A673 (cell line): ENCODE measurements at regions not wholly inside any gene's neighbourhood (a gene's known extent, or its start where the extent isn't known, plus 50 kb on each side); places are given as distances from the start of the nearest gene placed in this dataset.
A peak's percentile ranks its signal among the peaks of the same experiment; 100 is the strongest.

Experiments used
- BruUV-seq: library from RNA; stranded (reverse); fragments of 400-500 nt; replicated peaks from 2 replicates; lab custom pipeline; 2021; lab: Mats Ljungman, UMichigan
- CTCF ChIA-PET: fragments of 300-600 bp; sonication (Branson Sonifier 250); formaldehyde crosslinking; loops from one replicate; lab custom pipeline; 2022; ENCODE audit warnings: antibody characterized with exemption; lab: Charles Lee
- POLR2A ChIA-PET: fragments of 300-600 bp; sonication (Branson Sonifier 250); formaldehyde crosslinking; loops from one replicate; lab custom pipeline; 2022; ENCODE audit warnings: antibody characterized with exemption; ENCODE audit not compliant: low non-redundant PET; lab: Charles Lee
- DNase-seq: peaks from one replicate; pipeline ENCODE4 v3.0.0-alpha.2; 2015; ENCODE audit warnings: low spot score
- H3K27ac ChIP-seq: fragments of 200-600 bp; sonication (generic); 2 replicates; pipeline ENCODE4 v1.5.1; 2016; ENCODE audit warnings: mixed run types, low read depth, mild to moderate bottlenecking, mixed read lengths, antibody characterized with exemption, low read length; ENCODE audit not compliant: poor library complexity, severe bottlenecking
- H3K27me3 ChIP-seq: fragments of 200-600 bp; sonication (generic); replicated peaks from 2 replicates; pipeline ENCODE4 v1.6.1; 2017; ENCODE audit warnings: mixed run types, low read depth, mild to moderate bottlenecking, mixed read lengths, antibody characterized with exemption, low read length; ENCODE audit not compliant: insufficient read depth, poor library complexity
- H3K36me3 ChIP-seq: fragments of 200-600 bp; sonication (generic); 2 replicates; pipeline ENCODE4 v1.6.1; 2016; ENCODE audit warnings: mixed run types, mild to moderate bottlenecking, mixed read lengths, antibody characterized with exemption, low read length; ENCODE audit not compliant: insufficient read depth, poor library complexity, severe bottlenecking
- H3K4me1 ChIP-seq: fragments of 200-600 bp; sonication (generic); 2 replicates; pipeline ENCODE4 v1.6.1; 2017; ENCODE audit warnings: mixed run types, mild to moderate bottlenecking, mixed read lengths, antibody characterized with exemption, low read length; ENCODE audit not compliant: insufficient read depth, poor library complexity, severe bottlenecking
- H3K4me3 ChIP-seq: fragments of 200-600 bp; sonication (generic); 2 replicates; pipeline ENCODE4 v1.5.1; 2016; ENCODE audit warnings: low read depth, mixed run types, mild to moderate bottlenecking, mixed read lengths, low read length; ENCODE audit not compliant: poor library complexity, severe bottlenecking
- H3K9me3 ChIP-seq: fragments of 200-600 bp; sonication (generic); 2 replicates; pipeline ENCODE4 v1.6.1; 2016; ENCODE audit warnings: mixed run types, low read depth, mild to moderate bottlenecking, mixed read lengths, antibody characterized with exemption, low read length; ENCODE audit not compliant: poor library complexity, severe bottlenecking
- EZH2 ChIP-seq: fragments of 200-600 bp; sonication (generic); IDR thresholded peaks from 2 replicates; pipeline ENCODE4 v1.6.1; 2017; ENCODE audit warnings: borderline replicate concordance, low read depth, mild to moderate bottlenecking, mixed read lengths, antibody characterized with exemption, low read length; ENCODE audit not compliant: poor library complexity, severe bottlenecking
- intact Hi-C: fragments of 100-400 bp; cut with micrococcal nuclease; formaldehyde crosslinking; loops from one replicate; pipeline ENCODE4 v1.10.0; 2022; ENCODE audit not compliant: unreplicated experiment
- TF ChIP-seq, protein P1 (sequence below): fragments of 300-800, 200-600 bp; sonication (generic); conservative IDR thresholded peaks from 2 replicates; pipeline ENCODE4 v1.5.1; 2017; ENCODE audit warnings: low read depth, mild to moderate bottlenecking, antibody characterized with exemption, low read length, moderate library complexity, mixed read lengths

DNA sequence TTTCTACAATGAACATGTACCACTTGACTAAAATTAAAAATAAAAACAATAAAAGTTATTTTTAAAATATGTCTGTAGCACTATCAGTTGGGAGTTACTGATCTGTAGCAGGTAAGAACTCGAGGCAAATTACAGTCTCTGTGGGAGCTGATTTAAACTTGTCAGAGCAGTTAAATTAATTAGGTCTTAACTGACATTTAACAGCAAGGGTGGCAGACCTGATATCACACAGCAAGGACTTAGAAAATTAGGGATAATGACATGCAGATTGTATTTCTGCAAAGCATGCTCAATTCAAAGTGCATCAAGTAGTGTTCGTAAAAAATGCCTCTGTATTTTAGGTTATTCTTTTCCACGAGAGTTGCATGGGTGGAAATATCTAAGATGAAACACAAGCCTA is 208.9 kb downstream of the SPATA18 start:
- H3K27ac ChIP-seq = no peak overlapping the region
- H3K36me3 ChIP-seq = no peaks in the 10 kb centered on the region
- DNase-seq = no peak
- intact Hi-C loops = no loop called here
- no peak overlapping the region for H3K4me3 ChIP-seq
- H3K9me3 ChIP-seq = no peaks in the 10 kb centered on the region
- H3K27me3 ChIP-seq = no peaks in the 10 kb centered on the region
- CTCF ChIA-PET = no interaction called here
- BruUV-seq = no TSS peak
- H3K4me1 ChIP-seq = no peaks in the 10 kb centered on the region
- TF ChIP-seq, protein P1, sequence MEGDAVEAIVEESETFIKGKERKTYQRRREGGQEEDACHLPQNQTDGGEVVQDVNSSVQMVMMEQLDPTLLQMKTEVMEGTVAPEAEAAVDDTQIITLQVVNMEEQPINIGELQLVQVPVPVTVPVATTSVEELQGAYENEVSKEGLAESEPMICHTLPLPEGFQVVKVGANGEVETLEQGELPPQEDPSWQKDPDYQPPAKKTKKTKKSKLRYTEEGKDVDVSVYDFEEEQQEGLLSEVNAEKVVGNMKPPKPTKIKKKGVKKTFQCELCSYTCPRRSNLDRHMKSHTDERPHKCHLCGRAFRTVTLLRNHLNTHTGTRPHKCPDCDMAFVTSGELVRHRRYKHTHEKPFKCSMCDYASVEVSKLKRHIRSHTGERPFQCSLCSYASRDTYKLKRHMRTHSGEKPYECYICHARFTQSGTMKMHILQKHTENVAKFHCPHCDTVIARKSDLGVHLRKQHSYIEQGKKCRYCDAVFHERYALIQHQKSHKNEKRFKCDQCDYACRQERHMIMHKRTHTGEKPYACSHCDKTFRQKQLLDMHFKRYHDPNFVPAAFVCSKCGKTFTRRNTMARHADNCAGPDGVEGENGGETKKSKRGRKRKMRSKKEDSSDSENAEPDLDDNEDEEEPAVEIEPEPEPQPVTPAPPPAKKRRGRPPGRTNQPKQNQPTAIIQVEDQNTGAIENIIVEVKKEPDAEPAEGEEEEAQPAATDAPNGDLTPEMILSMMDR = no peak
- TF ChIP-seq EZH2 = no peak
- POLR2A ChIA-PET = no interaction called here

DNA sequence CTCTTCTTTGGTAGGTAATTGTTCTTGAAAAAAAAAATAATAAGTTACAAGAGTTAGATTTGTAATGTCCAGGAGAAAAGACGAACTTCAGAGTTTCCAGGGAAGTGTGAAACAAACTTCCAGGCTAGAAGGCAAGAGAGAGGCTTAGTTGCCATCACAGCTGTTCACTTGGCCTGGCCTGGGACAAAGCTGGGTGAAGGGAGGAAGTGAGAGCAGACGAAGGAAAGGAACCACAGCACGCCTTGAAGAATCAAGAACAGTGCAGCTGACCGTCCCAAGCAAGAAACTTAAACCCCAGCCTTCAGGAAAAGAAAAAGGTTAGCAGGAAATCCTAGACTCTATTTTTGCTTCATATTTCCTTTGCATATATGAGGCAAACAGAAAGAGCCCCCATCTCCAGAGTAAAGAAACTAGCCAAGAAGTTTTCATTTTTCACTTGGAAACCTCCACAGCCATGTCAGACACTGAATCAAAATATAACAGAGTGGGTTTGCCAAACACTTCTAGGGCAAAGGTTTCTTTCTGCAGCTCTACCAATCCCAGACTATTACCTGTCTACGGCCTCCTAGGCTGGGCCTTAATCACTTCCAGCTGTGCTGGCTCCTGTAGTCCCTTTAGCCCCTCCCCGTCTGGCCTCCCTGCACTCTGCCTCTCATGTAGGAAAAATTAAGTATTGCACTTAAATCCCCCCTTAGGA is 209.6 kb downstream of the SPATA18 start:
- Histone ChIP-seq H3K36me3 (no peaks in the 10 kb centered on the region), H3K27me3 (no peaks in the 10 kb centered on the region), H3K27ac (no peak overlapping the region), H3K4me1 (no peaks in the 10 kb centered on the region), H3K9me3 (no peaks in the 10 kb centered on the region), H3K4me3 (no peak overlapping the region)
- BruUV-seq = no TSS peak
- CTCF ChIA-PET = no interaction called here
- no peak for DNase-seq
- intact Hi-C loops = no loop called here
- TF ChIP-seq, protein P1 = no peak
- TF ChIP-seq EZH2 = no peak
- POLR2A ChIA-PET = no interaction called here

DNA sequence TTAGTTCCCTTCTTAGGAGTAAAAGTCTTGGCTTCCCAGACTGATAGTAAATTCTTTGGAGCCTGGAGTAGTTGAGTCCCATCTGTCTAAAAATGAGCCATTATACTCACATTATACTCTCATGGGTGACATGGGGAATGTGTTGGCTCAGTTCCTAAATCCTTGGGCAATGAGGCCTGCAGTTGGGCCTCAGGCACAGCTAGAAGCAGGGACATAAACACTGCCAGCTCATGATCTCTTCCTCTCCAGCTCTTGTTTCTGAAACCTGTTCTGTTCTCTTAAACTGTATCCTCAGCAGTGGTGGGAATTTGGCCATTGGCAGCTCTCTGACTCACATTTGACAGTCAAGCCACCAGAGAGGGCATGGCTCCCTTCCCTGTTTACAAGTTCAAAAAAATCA is 212.5 kb downstream of the SPATA18 start:
- intact Hi-C loops = no loop called here
- no TSS peak for BruUV-seq
- Histone ChIP-seq H3K36me3 (no peaks in the 10 kb centered on the region), H3K4me3 (no peak overlapping the region), H3K27ac (no peak overlapping the region), H3K27me3 (no peaks in the 10 kb centered on the region), H3K9me3 (no peaks in the 10 kb centered on the region), H3K4me1 (no peaks in the 10 kb centered on the region)
- peak; percentile 21 for DNase-seq
- ChIA-PET CTCF (no interaction called here), POLR2A (no interaction called here)
- TF ChIP-seq, protein P1 = no peak
